HEK293T (cell line): ENCODE measurements at regions not wholly inside any gene's neighbourhood (a gene's known extent, or its start where the extent isn't known, plus 50 kb on each side); places are given as distances from the start of the nearest gene placed in this dataset.

Experiments
- CTBP1 ChIP-seq: fragments of 450-650 bp; IDR thresholded peaks from 2 replicates; pipeline ENCODE4 v1.6.1; 2016; ENCODE audit warnings: borderline replicate concordance
- ELF4 ChIP-seq: fragments of 450-650 bp; IDR thresholded peaks from 2 replicates; pipeline ENCODE4 v1.6.1; 2017; ENCODE audit warnings: antibody characterized with exemption
- FOXK2 ChIP-seq: fragments of 450-650 bp; IDR thresholded peaks from 2 replicates; pipeline ENCODE4 v1.6.1; 2016; ENCODE audit warnings: mild to moderate bottlenecking
- FOXM1 ChIP-seq: fragments of 450-650 bp; IDR thresholded peaks from 2 replicates; pipeline ENCODE4 v1.6.1; 2017; ENCODE audit warnings: mild to moderate bottlenecking, borderline replicate concordance
- SP1 ChIP-seq: fragments of 450-650 bp; IDR thresholded peaks from 2 replicates; pipeline ENCODE4 v1.6.1; 2017

DNA sequence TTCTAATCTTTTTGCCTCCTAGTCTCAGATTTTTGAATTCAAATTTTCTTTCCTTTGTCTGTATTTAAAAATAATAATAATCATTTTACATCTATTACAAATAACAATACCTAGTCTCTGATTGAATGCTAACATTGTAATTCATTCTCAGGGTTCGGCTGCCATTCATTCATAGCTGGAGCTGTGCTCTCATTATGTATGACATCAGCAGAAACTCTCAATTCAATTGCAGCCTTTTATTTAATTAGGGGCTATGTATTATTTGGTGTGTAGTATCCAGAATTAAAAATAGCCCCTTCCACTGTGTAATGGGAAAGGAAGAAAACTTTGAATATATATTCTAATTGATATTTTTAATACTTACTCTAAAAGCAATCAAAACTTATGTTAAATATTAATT is 270.4 kb upstream of the MDFIC2 start:
- TF ChIP-seq SP1 (no peak), FOXK2 (no peak), FOXM1 (no peak), ELF4 (no peak), CTBP1 (no peak)
